ENCODE measurements at regions not wholly inside any gene's neighbourhood (a gene's known extent, or its start where the extent isn't known, plus 50 kb on each side); places are given as distances from the start of the nearest gene placed in this dataset.

DNA sequence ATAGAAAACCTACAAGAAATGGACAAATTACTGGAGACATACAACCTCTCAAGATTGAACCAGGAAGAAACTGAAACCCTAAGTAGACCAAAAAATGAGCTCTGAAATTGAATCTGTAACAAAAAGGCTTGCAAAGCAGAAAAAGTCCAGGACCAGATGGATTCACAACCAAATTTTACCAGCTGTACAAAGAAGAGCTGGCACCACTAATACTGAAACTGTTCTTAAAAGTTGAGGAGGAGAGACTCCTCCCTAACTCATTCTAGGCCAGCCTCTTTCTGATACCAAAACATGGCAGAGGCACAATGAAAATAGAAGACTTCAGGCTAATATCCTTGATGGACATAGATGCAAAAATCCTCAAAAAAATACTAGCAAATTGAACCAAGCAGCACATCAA, 542.3 kb downstream of the CYLC2 start:
- Histone ChIP-seq H3K27ac (ENCODE audit: low read depth, low read length) (no peak overlapping the region), H2AK5ac (ENCODE audit: low read depth, low read length) (no peak overlapping the region), H3K9ac (replicated peaks in 1 of 4; ENCODE audit: extremely low read depth in 1 of 4, low read depth in 3 of 4, low read length in 3 of 4) (no peak overlapping the region), H3K4me2 (ENCODE audit: insufficient read depth in 1 of 2, low read depth in 2 of 2, low read length in 2 of 2) (no peak overlapping the region), H3K79me1 (ENCODE audit: low read depth, low read length) (no peaks in the 10 kb centered on the region), H4K91ac (replicated peaks; ENCODE audit: insufficient read length, low read length) (no peak overlapping the region), H2AFZ (ENCODE audit: low read length) (no peak overlapping the region), H4K20me1 (replicated peaks in 1 of 2; ENCODE audit: control insufficient read depth in 1 of 2, insufficient read depth in 2 of 2, low read length in 2 of 2) (no peaks in the 10 kb centered on the region), H3K4ac (replicated peaks; ENCODE audit: insufficient read length, low read depth, low read length) (no peak overlapping the region), H3K27me3 (replicated peaks in 1 of 4; ENCODE audit: control insufficient read depth in 3 of 4, extremely low read depth in 1 of 4, insufficient read depth in 3 of 4, low read length in 3 of 4) (no peaks in the 10 kb centered on the region), H3K79me2 (ENCODE audit: control insufficient read depth in 1 of 2, insufficient read depth in 2 of 2, low read length in 2 of 2) (no peaks in the 10 kb centered on the region), H2BK5ac (ENCODE audit: low read depth, low read length) (no peak overlapping the region), H3K4me3 (ENCODE audit: extremely low read depth in 1 of 4, insufficient read depth in 2 of 4, low read depth in 3 of 4, low read length in 4 of 4) (no peak overlapping the region), H3K18ac (ENCODE audit: extremely low read depth, low read length) (no peak overlapping the region), H3K36me3 (ENCODE audit: control insufficient read depth in 2 of 4, insufficient read depth in 4 of 4, low read length in 3 of 4) (no peaks in the 10 kb centered on the region), H2BK20ac (ENCODE audit: low read length) (no peak overlapping the region), H4K5ac (ENCODE audit: insufficient read length, low read depth, low read length) (no peak overlapping the region), H3K14ac (ENCODE audit: insufficient read length) (no peak overlapping the region), H3K23ac (ENCODE audit: insufficient read length) (no peak overlapping the region), H3K56ac (replicated peaks; ENCODE audit: insufficient read length, low read depth, low read length) (no peak overlapping the region), H2BK15ac (ENCODE audit: low read length) (no peak overlapping the region), H3K4me1 (replicated peaks in 1 of 4; ENCODE audit: control insufficient read depth in 3 of 4, insufficient read depth in 4 of 4, low read length in 3 of 4) (no peaks in the 10 kb centered on the region), H4K8ac (ENCODE audit: extremely low read depth, insufficient read depth, low read length) (no peak overlapping the region), H3K9me3 (ENCODE audit: insufficient read depth in 2 of 2, low read depth in 1 of 2, low read length in 1 of 2) (no peaks in the 10 kb centered on the region; a peak in 1 of 4 replicates), H2BK12ac (ENCODE audit: low read depth, low read length) (no peak overlapping the region), H2BK120ac (replicated peaks; ENCODE audit: low read depth, low read length) (no peak overlapping the region), H3K23me2 (ENCODE audit: low read depth, low read length) (no peaks in the 10 kb centered on the region)
- TF ChIP-seq HDAC2 (IDR thresholded peaks at IDR 0.05; ENCODE audit: borderline replicate concordance in 1 of 2, low read depth in 2 of 2, low read length in 2 of 2), result no peak
- TF ChIP-seq, protein P1, sequence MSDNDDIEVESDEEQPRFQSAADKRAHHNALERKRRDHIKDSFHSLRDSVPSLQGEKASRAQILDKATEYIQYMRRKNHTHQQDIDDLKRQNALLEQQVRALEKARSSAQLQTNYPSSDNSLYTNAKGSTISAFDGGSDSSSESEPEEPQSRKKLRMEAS (IDR thresholded peaks at IDR 0.05), result no peak
- no peak for TF ChIP-seq POLR2AphosphoS5 (IDR thresholded peaks at IDR 0.05; ENCODE audit: low read depth, low read length)
- TF ChIP-seq SP2 (IDR thresholded peaks at IDR 0.05; ENCODE audit: low read length), result no peak
- TF ChIP-seq CREB1 (IDR thresholded peaks at IDR 0.05), result no peak
- TF ChIP-seq CHD2 (IDR thresholded peaks at IDR 0.05; ENCODE audit: low read length), result no peak
- TF ChIP-seq CHD1 (IDR thresholded peaks at IDR 0.05; ENCODE audit: low read depth, low read length), result no peak
- TF ChIP-seq EGR1 (IDR thresholded peaks at IDR 0.05; ENCODE audit: borderline replicate concordance, low read depth, low read length), result no peak
- no peak for FAIRE-seq
- DNase-seq (ENCODE audit: low read depth in 1 of 2, low spot score in 2 of 2), result no peak
- POLR2A ChIA-PET (ENCODE audit: partially characterized antibody), result no interaction called here
- CTCF ChIA-PET (ENCODE audit: partially characterized antibody), result no interaction called here
